ENCODE measurements at regions not wholly inside any gene's neighbourhood (a gene's known extent, or its start where the extent isn't known, plus 50 kb on each side); places are given as distances from the start of the nearest gene placed in this dataset.
"Not testable (repeated sequence)": the region's sequence is repeated elsewhere in the genome, so short reads cannot be mapped to it uniquely, and the experiment has no call there.

- peak; percentile 98 for DNase-seq
Measured at GRCh38 chr3:138890555-138891187, 55.9 kb upstream of the PIK3CB start.

GRCh38 chr3:138889792-138890191, 55.1 kb upstream of the PIK3CB start:
- DNase-seq, result no peak

DNA sequence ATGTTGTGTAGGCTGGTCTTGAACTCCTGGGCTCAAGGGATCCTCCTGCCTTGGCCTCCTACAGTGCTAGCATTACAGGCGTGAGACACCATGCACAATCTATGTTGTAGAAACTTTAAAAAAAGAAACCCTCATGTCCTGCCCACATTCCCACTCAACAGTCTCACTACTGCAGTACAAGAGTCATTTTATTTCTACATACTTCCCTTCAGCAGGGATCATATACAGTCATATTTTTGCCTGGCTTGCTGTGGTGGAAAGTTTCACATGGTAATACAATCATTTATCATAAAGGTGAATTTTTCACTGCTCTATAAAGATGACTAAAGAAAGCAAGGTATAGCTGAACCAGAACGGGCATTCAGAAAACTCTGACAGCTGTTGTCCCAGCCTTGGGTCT, 53.8 kb upstream of the PIK3CB start:
- DNase-seq, result peak; percentile 54

- not testable (repeated sequence) for DNase-seq
Measured at GRCh38 chr3:138886096-138886495, 51.4 kb upstream of the PIK3CB start.
